GM12872 (cell line): ENCODE measurements at regions not wholly inside any gene's neighbourhood (a gene's known extent, or its start where the extent isn't known, plus 50 kb on each side); places are given as distances from the start of the nearest gene placed in this dataset.

Experiments used
- CTCF ChIP-seq: IDR thresholded peaks from 3 replicates; pipeline ENCODE4 v1.5.1; 2011; ENCODE audit warnings: low read depth, mild to moderate bottlenecking, low read length, moderate library complexity; ENCODE audit not compliant: insufficient read depth

- TF ChIP-seq CTCF: no peak
These were observed 201.6 kb upstream of the IRX1 start for GRCh38 chr5:3393920-3394597.

GRCh38 chr5:3393122-3393919, 202.3 kb upstream of the IRX1 start:
- no peak for TF ChIP-seq CTCF

- no peak for TF ChIP-seq CTCF
These were observed 203.2 kb upstream of the IRX1 start for GRCh38 chr5:3392306-3392939.

- no peak for TF ChIP-seq CTCF
These were observed 204.4 kb upstream of the IRX1 start for GRCh38 chr5:3391210-3391609.

DNA sequence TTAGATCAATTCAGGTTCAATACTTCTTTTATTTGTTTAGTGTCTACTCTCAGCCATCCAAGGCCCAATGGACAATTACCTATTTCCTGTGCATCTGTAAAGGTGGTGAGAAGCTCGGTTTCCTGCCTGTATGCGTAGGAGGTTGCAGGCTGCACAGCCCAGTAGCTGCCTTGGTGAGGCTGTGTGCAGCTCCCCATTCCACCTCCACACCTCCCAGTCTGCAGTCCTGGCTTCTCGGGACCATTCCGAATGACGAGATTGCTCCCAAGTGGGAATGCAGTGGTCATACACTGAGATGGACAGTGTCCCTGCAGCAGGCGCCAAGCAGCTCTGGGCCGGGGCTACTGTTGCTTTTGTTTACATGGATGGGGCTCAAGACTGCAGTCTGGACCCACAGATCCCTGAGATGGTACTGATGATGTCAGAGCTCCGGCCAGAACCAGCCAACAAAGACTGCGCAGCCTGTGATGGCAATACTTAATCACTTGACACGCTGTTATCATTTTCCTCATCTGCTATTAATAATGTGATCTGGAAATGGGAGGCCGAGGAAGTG, 206.1 kb upstream of the IRX1 start:
- no peak for TF ChIP-seq CTCF

DNA sequence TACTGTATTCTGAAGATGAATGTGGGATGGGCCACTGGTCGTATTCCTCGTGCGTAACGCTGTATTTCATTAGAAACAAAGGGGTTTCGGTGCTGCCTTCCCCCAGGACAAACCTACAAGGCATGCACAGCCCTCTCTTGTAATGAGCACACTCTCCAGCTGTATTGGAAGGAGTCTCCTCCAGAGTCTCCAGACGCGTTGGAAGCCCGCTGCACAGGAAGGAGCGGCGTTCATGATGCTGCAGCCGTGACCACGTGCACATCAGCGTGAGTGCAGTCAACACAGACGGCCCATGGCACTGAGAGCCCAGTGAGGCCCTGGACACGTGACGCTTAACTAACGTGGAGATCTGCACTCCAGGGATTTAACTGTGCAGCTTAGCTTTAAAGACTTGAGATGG, 209.0 kb upstream of the IRX1 start:
- TF ChIP-seq CTCF: no peak

DNA sequence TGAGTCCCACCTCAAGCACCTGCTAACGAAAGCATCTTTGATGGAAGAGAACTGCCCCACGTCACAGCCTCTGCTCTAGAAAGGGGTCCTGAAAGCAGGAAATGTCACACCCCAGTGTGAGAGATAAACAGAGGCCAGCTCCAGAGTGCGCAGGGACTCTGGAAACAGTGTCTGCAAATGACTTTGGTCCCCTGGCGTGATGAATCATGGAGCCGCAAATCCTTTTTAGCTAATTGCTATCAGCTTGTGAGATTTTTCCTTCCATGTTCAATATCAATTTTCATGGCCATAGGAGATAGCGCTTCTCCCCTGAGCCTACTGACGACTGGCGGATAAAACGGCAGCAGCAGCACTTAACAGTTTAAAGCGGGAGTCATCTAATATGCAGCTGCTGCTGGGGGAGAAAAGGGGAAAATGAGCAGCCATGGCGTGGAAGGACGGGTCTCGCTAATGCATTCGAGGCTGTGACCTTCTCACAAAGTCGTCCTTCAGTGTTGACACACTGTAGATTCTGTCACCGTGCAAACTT, 209.6 kb upstream of the IRX1 start:
- TF ChIP-seq CTCF: no peak
